ENCODE measurements at regions not wholly inside any gene's neighbourhood (a gene's known extent, or its start where the extent isn't known, plus 50 kb on each side); places are given as distances from the start of the nearest gene placed in this dataset.
A peak's percentile ranks its signal among the peaks of the same experiment; 100 is the strongest.

GRCh38 chr9:108600896-108601295 is 254.9 kb downstream of the ACTL7B start:
- DNase-seq: no peak

GRCh38 chr9:108599571-108599970 is 256.2 kb downstream of the ACTL7B start:
- no peak for DNase-seq

GRCh38 chr9:108591121-108591520 is 264.7 kb downstream of the ACTL7B start:
- no peak for DNase-seq

GRCh38 chr9:108588246-108588645 is 267.5 kb downstream of the ACTL7B start:
- no peak for DNase-seq

GRCh38 chr9:108586471-108587139 is 269.2 kb downstream of the ACTL7B start:
- DNase-seq: no peak

GRCh38 chr9:108584860-108585259 is 270.9 kb downstream of the ACTL7B start:
- DNase-seq: no peak

- DNase-seq: no peak
These were observed 273.1 kb downstream of the ACTL7B start for GRCh38 chr9:108582726-108583125.

GRCh38 chr9:108579757-108580439 is 275.9 kb downstream of the ACTL7B start:
- DNase-seq: no peak

- DNase-seq: no peak
These were observed 280.5 kb downstream of the ACTL7B start for GRCh38 chr9:108575276-108575675.

GRCh38 chr9:108569624-108570023 is 286.2 kb downstream of the ACTL7B start:
- DNase-seq: no peak

GRCh38 chr9:108568093-108568492 is 287.7 kb downstream of the ACTL7B start:
- no peak for DNase-seq

- DNase-seq: no peak
These were observed 288.2 kb downstream of the ACTL7B start for GRCh38 chr9:108567571-108567970.

GRCh38 chr9:108565651-108566378 is 290.0 kb downstream of the ACTL7B start:
- DNase-seq: peak; percentile 76

GRCh38 chr9:108562176-108562575 is 293.6 kb downstream of the ACTL7B start:
- no peak for DNase-seq

GRCh38 chr9:108559432-108559831 is 296.4 kb downstream of the ACTL7B start:
- DNase-seq: no peak

- no peak for DNase-seq
These were observed 301.0 kb downstream of the ACTL7B start for GRCh38 chr9:108554831-108555230.

GRCh38 chr9:108553111-108553635 is 302.6 kb downstream of the ACTL7B start:
- DNase-seq: no peak

- no peak for DNase-seq
These were observed 303.2 kb downstream of the ACTL7B start for GRCh38 chr9:108552459-108553040.

GRCh38 chr9:108551030-108551841 is 304.6 kb downstream of the ACTL7B start:
- peak; percentile 81 for DNase-seq

- no peak for DNase-seq
These were observed 305.7 kb downstream of the ACTL7B start for GRCh38 chr9:108550106-108550505.

GRCh38 chr9:108549184-108549583 is 306.6 kb downstream of the ACTL7B start:
- DNase-seq: no peak

GRCh38 chr9:108547411-108548135 is 308.2 kb downstream of the ACTL7B start:
- no peak for DNase-seq
